AG04450 (cell line): ENCODE measurements at regions not wholly inside any gene's neighbourhood (a gene's known extent, or its start where the extent isn't known, plus 50 kb on each side); places are given as distances from the start of the nearest gene placed in this dataset.

Source experiments
- CTCF ChIA-PET: fragments of 300-600, 350-600 bp; formaldehyde crosslinking; extraction: SDS; loops from one replicate; lab custom pipeline; 2022; ENCODE audit warnings: antibody characterized with exemption, inconsistent platforms; lab: Charles Lee
- POLR2A ChIA-PET: fragments of 350-600 bp; formaldehyde crosslinking; extraction: SDS; loops from one replicate; lab custom pipeline; 2021; ENCODE audit warnings: antibody characterized with exemption, inconsistent platforms; lab: Yijun Ruan, JAX
- DNase-seq: peaks from one replicate; pipeline ENCODE4 v3.0.0-alpha.2; 2011; ENCODE audit warnings: low read depth, low spot score
- H3K27ac ChIP-seq: one replicate; pipeline ENCODE4 v1.5.1; 2012; ENCODE audit warnings: low read depth, low read length, control low read depth
- H3K27me3 ChIP-seq: one replicate; pipeline ENCODE4 v1.6.0; 2012; ENCODE audit warnings: low read length; ENCODE audit not compliant: control insufficient read depth, insufficient read depth
- H3K4me3 ChIP-seq: 2 replicates; pipeline ENCODE4 v1.5.1; 2011; ENCODE audit warnings: mild to moderate bottlenecking, low read depth, low read length, control low read depth
- H3K9me3 ChIP-seq: 2 replicates; pipeline ENCODE4 v1.5.1; 2012; ENCODE audit warnings: low read length; ENCODE audit not compliant: control insufficient read depth, insufficient read depth
- CTCF ChIP-seq: IDR thresholded peaks from 2 replicates; pipeline ENCODE4 v1.5.1; 2011; ENCODE audit warnings: low read depth, low read length, control low read depth, inconsistent platforms

DNA sequence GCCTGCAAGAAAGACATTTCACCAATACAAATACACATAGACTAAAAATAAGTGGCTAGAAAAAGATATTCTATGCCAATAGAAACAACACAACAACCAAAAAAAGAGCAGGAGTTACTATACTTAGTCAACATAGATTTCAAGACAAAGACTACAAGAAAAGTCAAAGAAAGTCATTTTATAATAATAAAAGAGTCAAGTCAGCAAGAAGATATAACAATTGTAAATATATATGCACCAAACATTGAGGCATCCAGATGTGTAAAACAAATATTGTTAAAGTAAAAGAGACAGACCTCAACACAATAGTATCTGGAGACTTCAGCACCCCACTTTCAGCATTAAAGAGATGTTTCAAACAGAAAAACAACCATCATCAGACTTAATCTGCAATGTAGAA, 104.6 kb downstream of the AMY1C start:
- Histone ChIP-seq H3K27me3 (no peaks in the 10 kb centered on the region), H3K27ac (no peak overlapping the region), H3K9me3 (peaks cover 5% of the 10 kb centered on the region; the same call in 1 of the 2 replicates), H3K4me3 (no peak overlapping the region)
- no peak for DNase-seq
- TF ChIP-seq CTCF = no peak
- CTCF ChIA-PET = no interaction called here
- POLR2A ChIA-PET = no interaction called here

GRCh38 chr1:103859721-103860120, 110.0 kb downstream of the AMY1C start:
- H3K9me3 ChIP-seq = peaks cover 5% of the 10 kb centered on the region; the same call in 1 of the 2 replicates
- H3K4me3 ChIP-seq = no peak overlapping the region
- H3K27ac ChIP-seq = no peak overlapping the region
- ChIA-PET CTCF (no interaction called here), POLR2A (no interaction called here)
- no peaks in the 10 kb centered on the region for H3K27me3 ChIP-seq
- no peak for DNase-seq
- no peak for TF ChIP-seq CTCF

- H3K9me3 ChIP-seq = peaks cover 8% of the 10 kb centered on the region
- H3K27me3 ChIP-seq = no peaks in the 10 kb centered on the region
- H3K4me3 ChIP-seq = no peak overlapping the region
- CTCF ChIA-PET = no interaction called here
- H3K27ac ChIP-seq = no peak overlapping the region
- POLR2A ChIA-PET = no interaction called here
- no peak for DNase-seq
- TF ChIP-seq CTCF = no peak
These were observed 149.1 kb downstream of the AMY1C start for GRCh38 chr1:103898576-103899345.

- no peak overlapping the region for H3K27ac ChIP-seq
- H3K9me3 ChIP-seq = peaks cover 8% of the 10 kb centered on the region
- no peak overlapping the region for H3K4me3 ChIP-seq
- POLR2A ChIA-PET = no interaction called here
- no peak for DNase-seq
- CTCF ChIA-PET = no interaction called here
- H3K27me3 ChIP-seq = no peaks in the 10 kb centered on the region
- no peak for TF ChIP-seq CTCF
These were observed 150.3 kb downstream of the AMY1C start for GRCh38 chr1:103900005-103900404.

DNA sequence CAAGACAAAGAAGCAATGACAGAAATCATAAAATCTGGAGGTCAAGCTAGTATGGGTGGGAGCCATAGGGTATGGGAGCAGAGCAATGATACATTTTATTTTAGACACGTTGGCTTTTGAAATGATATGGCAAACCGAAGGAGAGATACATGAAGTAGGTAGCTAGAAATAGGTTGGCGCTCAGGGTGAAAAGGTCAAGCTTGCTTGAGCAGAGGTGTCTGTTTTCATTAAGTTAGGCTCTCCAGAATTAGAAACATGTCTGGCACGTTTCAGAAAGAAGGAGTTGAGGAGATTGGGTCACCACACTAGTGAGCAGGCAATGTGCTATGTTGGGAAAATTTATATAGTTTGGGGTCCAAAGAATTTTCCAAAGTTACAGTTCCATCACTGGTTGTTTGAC, 151.4 kb downstream of the AMY1C start:
- CTCF ChIA-PET = no interaction called here

More for the DNA sequence above, 151.4 kb downstream of the AMY1C start:
- H3K9me3 ChIP-seq = peaks cover 8% of the 10 kb centered on the region
- no peak overlapping the region for H3K27ac ChIP-seq
- POLR2A ChIA-PET = no interaction called here
- no peak for TF ChIP-seq CTCF
- no peaks in the 10 kb centered on the region for H3K27me3 ChIP-seq
- DNase-seq = no peak
- no peak overlapping the region for H3K4me3 ChIP-seq
